NCI-H187 (cell line): ENCODE measurements at regions not wholly inside any gene's neighbourhood (a gene's known extent, or its start where the extent isn't known, plus 50 kb on each side); places are given as distances from the start of the nearest gene placed in this dataset.
A peak's percentile ranks its signal among the peaks of the same experiment; 100 is the strongest.

Experiments used
- DNase-seq, 2 experiments: peaks; one replicate each; lab custom pipeline; 2025; lab: John Stamatoyannopoulos, UW

- DNase-seq, result no peak
Observed at GRCh38 chr5:133829786-133830185, 138.6 kb downstream of the C5orf15 start.

GRCh38 chr5:133828722-133829121 lies 139.7 kb downstream of the C5orf15 start:
- DNase-seq, result no peak

- no peak for DNase-seq
Observed at GRCh38 chr5:133827830-133828229, 140.6 kb downstream of the C5orf15 start.

DNA sequence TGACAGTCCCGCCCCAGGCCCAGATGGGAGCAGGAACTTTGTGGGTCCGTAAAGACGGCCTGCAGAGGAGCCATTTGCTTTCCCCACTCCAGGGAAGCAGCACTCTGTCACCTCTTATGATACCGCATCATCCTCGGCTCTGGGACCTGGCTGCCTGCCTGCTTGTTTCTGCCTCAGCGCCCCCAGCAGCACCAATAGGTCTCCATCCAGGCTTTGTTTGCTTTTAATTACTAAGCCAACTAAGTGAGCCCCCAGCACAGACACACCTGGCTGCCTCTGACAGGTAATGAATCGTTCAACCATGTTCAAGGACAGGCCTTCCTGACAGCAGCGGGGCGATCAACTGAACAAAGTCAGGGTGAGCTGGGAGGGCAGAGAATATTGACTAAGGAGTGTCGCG lies 141.4 kb downstream of the C5orf15 start:
- peak; percentile 49 to 76 for DNase-seq

DNA sequence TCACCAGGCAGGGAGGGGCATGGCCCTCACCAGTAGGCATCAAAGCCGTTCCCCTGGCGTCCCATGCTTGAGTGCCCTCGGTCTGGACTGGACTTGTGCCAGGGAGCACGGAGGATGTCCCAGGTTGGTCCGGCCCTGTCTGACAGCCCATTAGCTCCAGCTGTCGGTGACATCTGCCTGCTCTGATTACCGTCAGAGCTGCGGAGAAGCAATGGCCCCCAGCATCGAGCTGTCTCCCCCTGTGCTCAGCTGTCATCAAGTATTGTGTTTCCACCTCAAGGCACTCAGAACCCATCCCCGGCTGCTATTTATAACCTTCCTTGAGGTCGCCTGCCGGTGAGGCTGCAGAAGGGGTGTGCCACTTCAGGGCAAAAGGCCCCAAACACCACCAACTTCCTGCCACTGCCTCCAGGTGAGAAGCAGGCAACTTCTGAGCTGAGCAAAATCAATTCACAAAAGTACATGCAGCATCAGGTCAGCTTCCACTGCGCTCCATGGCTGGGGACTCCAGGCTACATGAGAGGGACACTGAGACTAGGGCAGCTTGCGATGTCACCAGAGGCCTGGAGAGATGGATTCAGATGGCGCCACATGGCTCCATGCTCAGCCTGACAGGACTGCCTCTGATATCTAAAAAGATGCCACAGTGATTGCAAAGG lies 142.7 kb downstream of the C5orf15 start:
- peak; percentile 67 to 86 for DNase-seq

DNA sequence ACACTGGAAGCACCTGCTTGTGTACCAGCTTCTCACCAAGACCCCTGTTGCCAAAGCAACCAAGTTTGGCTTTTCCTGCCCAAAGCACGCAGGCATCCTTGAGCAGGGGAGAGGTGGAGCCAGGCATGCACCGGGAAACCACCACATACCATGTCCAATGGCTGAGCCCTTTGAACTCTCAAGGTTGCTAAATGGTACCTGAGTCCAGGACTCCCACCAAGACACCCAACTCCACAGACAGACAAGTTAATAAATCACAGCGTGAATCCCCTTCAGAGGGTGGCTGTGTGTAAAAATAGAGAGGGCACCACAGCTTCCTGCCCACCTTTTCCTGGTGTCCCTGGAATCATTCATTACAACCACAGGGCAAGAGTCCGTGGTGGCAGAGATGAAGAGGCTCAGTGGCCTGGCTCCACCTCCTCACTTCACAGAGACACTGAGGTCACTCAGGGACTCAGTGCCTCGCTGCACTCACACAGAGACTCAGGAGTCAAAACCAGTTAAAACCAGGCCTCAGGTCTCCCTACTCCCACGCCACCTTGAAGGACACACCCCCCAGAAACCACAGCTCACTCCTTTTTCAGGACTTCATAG lies 143.7 kb downstream of the C5orf15 start:
- DNase-seq, result no peak

- DNase-seq, result no peak
Observed at GRCh38 chr5:133821889-133822288, 146.5 kb downstream of the C5orf15 start.

- DNase-seq, result no peak
Observed at GRCh38 chr5:133821311-133821741, 147.1 kb downstream of the C5orf15 start.

- no peak for DNase-seq
Observed at GRCh38 chr5:133820507-133820906, 147.9 kb downstream of the C5orf15 start.

DNA sequence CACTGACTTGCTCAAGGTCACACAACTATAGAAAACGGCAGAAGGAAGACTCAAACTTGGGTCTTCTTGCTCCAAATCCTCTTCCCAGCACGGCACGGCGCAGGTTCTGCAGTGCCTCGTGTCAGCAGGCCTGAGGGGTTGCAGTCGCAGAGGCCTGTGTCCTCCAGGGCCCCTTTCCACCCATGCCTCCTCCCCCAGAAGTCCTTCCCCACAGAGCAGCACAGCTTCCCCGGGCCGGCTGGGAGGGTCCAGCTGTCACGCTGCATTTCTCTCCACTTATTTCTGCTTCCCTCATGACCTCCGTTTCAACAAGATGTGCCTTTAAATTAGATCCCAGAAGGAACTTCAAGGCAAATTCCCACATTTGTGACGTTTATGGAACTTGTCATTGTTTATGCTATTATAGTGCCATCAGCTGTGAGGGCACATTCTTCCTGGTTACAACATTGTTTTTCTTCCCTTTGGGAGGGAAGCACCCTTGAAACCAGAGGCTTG lies 148.4 kb downstream of the C5orf15 start:
- no peak for DNase-seq

GRCh38 chr5:133818869-133819600 lies 149.4 kb downstream of the C5orf15 start:
- no peak for DNase-seq

- no peak for DNase-seq
Observed at GRCh38 chr5:133818031-133818431, 150.4 kb downstream of the C5orf15 start.

DNA sequence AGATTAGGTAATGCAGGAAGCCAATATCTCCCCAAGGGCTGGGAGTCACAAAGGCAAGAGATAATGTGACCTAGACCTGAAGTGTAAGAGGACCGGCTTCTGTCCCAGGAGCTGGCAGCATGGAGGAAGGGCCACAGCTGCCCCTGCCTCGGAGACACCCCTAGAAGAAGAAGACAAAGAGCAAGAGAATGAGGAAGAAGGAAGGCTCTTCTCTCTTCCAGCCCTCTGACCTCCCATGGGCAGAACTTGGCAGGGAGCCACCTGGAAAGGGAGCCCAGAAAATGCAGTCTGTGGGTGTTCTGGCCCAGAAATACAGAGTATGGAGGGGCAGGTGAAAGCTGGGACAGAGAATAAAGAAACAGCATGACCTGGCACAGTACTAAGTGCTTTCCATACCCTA lies 151.0 kb downstream of the C5orf15 start:
- no peak for DNase-seq

GRCh38 chr5:133816791-133817190 lies 151.6 kb downstream of the C5orf15 start:
- no peak for DNase-seq

GRCh38 chr5:133814152-133814551 lies 154.3 kb downstream of the C5orf15 start:
- no peak for DNase-seq

DNA sequence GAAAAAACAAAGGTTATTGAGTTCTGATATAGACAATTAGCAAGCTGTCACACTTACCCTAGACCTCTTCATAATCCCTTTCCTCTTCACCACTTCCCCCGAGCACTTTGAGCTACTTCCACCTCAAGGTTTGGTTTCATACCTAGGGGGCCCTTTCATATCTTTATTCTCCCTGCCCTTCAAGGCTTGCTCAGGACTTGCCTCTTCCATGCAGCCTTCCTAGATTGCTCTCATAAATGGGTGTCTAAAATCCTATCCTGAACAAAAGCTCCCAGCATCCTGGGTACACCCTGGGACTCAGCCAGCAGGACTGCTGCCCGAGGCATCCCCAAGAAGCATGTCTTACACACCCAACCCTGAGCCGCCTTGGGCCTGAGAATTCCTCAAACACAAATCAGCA lies 157.3 kb downstream of the C5orf15 start:
- no peak for DNase-seq

GRCh38 chr5:133809801-133810200 lies 158.6 kb downstream of the C5orf15 start:
- no peak for DNase-seq

DNA sequence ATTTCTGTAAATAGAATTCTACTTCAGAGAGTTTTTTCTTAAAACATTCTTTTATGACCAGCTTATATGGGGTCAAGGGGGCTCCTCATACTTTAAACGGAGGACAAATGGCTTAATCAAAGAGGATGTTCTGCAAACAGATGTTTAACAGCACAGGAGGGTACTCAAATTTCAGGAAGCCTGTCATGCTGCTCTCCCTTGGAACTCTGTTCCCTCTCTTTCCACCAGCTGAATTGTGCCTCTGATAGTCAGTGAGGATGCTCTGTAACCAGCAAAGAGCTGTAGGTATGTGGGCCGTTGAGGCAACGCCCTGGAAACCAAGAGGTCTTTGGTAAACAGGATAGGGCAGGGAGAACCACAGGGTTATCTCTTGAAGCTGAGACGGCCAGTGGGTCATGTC lies 161.1 kb downstream of the C5orf15 start:
- peak in 1 of 2 experiments; percentile 79 for DNase-seq

DNA sequence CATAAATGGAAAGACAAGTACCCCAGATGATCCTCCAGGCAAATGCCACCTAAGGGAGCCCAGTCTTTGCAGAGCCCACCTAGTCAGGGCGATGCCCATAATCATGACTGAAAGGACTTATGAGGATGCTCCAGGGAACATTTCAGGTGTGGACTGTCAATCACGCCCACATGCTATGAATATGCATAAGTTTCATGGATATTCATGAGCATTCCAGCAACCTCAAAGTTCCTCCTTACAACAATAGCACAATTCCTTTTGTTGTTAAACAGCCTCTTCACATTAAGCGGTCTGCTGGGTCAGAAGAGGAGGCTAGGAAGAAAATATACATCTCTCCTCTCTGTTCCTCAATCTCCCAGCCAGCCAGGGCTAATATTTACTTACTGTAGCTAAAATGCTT lies 161.6 kb downstream of the C5orf15 start:
- peak; percentile 61 to 77 for DNase-seq

DNA sequence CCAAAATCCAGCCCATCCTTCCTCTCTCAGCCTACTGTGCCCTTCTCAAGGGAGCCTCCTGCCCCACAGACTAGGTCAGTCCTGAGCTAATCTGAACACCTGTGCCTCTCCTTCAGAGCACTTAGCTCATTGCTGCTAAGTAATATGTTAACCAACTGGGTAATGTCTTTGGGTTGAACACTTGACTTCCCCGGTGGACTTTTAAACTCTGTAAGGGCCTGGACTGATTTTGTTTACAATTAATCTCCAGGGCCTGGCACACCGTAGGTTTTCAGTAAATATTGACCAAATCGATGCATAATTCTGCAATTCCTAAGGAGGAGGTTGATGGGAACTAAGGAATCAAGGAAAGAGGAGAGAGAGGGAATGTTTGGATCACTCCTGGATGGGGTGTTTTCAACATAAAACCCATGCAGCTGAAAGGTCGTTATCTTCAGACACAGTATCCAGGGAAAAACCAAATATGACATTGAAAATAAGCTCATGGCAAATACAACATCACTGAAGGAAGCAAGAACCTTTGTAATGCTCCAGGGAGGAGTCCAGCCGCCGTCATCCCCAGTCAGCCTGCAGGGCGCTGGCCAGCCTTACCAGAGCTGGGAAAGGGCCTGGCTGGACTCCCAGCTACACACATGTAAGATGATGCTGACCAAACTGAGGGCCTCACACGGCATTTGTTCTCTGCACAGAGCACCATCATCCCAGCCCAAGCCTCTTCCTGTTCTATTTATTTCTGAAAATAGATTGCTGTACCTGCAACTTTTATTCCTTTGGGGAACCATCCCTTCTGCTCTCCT lies 166.3 kb downstream of the C5orf15 start:
- no peak for DNase-seq

GRCh38 chr5:133801431-133801830 lies 167.0 kb downstream of the C5orf15 start:
- no peak for DNase-seq

- DNase-seq, result no peak
Observed at GRCh38 chr5:133799571-133800237, 168.7 kb downstream of the C5orf15 start.
